DOHH2 (cell line): ENCODE measurements at regions not wholly inside any gene's neighbourhood (a gene's known extent, or its start where the extent isn't known, plus 50 kb on each side); places are given as distances from the start of the nearest gene placed in this dataset.

Source experiments
- H3F3A ChIP-seq: fragments of 200-600 bp; sonication (generic), shearing (Covaris generic); 2 replicates; pipeline ENCODE4 v1.6.0; 2016; ENCODE audit warnings: antibody characterized with exemption, mild to moderate bottlenecking; ENCODE audit not compliant: control insufficient read depth, insufficient read depth
- H3K27ac ChIP-seq: fragments of 200-600 bp; sonication (generic); 2 replicates; pipeline ENCODE4 v1.5.1; 2014; ENCODE audit warnings: low read depth, mild to moderate bottlenecking, low read length, moderate library complexity
- H3K27me3 ChIP-seq: fragments of 200-600 bp; sonication (generic); 2 replicates; pipeline ENCODE4 v1.6.1; 2014; ENCODE audit warnings: mild to moderate bottlenecking, low read length, mixed read lengths; ENCODE audit not compliant: control insufficient read depth
- H3K36me3 ChIP-seq: fragments of 200-600 bp; sonication (generic); 2 replicates; pipeline ENCODE4 v1.6.1; 2014; ENCODE audit warnings: mild to moderate bottlenecking, low read length, moderate library complexity, mixed read lengths; ENCODE audit not compliant: control insufficient read depth
- H3K4me1 ChIP-seq: fragments of 200-600 bp; sonication (generic); 2 replicates; pipeline ENCODE4 v1.6.1; 2014; ENCODE audit warnings: mild to moderate bottlenecking, low read length, mixed read lengths; ENCODE audit not compliant: control insufficient read depth
- H3K4me2 ChIP-seq: fragments of 200-600 bp; sonication (generic); 2 replicates; pipeline ENCODE4 v1.6.0; 2014; ENCODE audit warnings: mild to moderate bottlenecking, low read length, moderate library complexity
- H3K4me3 ChIP-seq: fragments of 200-600 bp; sonication (generic); 2 replicates; pipeline ENCODE4 v1.5.1; 2014; ENCODE audit warnings: mild to moderate bottlenecking, low read length, mixed read lengths
- H3K79me2 ChIP-seq: fragments of 200-600 bp; sonication (generic); 2 replicates; pipeline ENCODE4 v1.6.1; 2014; ENCODE audit warnings: mild to moderate bottlenecking, low read length, mixed read lengths; ENCODE audit not compliant: control insufficient read depth
- H3K9me2 ChIP-seq: fragments of 200-600 bp; sonication (generic); replicated peaks from 2 replicates; pipeline ENCODE4 v1.6.1; 2014; ENCODE audit warnings: mild to moderate bottlenecking, low read length, mixed read lengths; ENCODE audit not compliant: control insufficient read depth
- H3K9me3 ChIP-seq: fragments of 200-600 bp; sonication (generic); 2 replicates; pipeline ENCODE4 v1.6.1; 2014; ENCODE audit warnings: antibody characterized with exemption, low read length, mixed read lengths; ENCODE audit not compliant: control insufficient read depth, insufficient read depth
- H4K20me1 ChIP-seq: fragments of 200-600 bp; sonication (generic); 2 replicates; pipeline ENCODE4 v1.6.0; 2014; ENCODE audit warnings: low read depth, mild to moderate bottlenecking, antibody characterized with exemption, low read length, moderate library complexity; ENCODE audit not compliant: control insufficient read depth, insufficient read depth
- EZH2phosphoT487 ChIP-seq: fragments of 200-600 bp; sonication (generic); IDR thresholded peaks from 2 replicates; pipeline ENCODE4 v1.6.1; 2017; ENCODE audit warnings: borderline replicate concordance, mild to moderate bottlenecking, antibody characterized with exemption, low read length, moderate library complexity, mixed read lengths
- TF ChIP-seq, protein P1 (sequence below): fragments of 200-600 bp; sonication (generic); IDR thresholded peaks from one replicate; pipeline ENCODE4 v1.5.1; 2014; ENCODE audit warnings: antibody characterized with exemption, mild to moderate bottlenecking, low read depth, low read length; ENCODE audit not compliant: poor library complexity, severe bottlenecking

DNA sequence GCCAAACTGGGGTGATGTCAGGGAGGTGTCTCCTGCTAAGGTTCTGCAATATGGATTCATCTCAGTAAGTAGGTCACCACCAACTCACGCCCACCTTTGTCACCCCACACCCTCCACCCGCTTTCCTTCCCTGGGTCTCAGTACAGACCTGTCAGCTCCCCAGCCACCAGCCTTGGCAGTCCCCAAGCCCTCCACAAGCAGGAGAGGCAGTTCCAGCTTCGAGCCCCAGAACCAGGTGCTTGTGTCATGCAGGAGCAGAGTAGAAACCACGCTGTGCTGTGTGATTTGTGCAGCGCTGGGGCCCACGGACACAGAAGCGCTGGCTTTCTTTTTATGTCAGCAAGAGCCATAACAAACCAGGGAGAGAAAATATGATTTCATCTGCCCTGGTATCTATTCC is 89.0 kb upstream of the CDH4 start:
- Histone ChIP-seq H3K4me1 (no peaks in the 10 kb centered on the region), H3K27me3 (no peaks in the 10 kb centered on the region), H3F3A (no peaks in the 10 kb centered on the region), H3K9me3 (no peaks in the 10 kb centered on the region), H3K27ac (no peak overlapping the region), H3K79me2 (no peaks in the 10 kb centered on the region), H3K4me3 (no peak overlapping the region), H3K9me2 (no peaks in the 10 kb centered on the region), H3K4me2 (no peak overlapping the region), H4K20me1 (no peaks in the 10 kb centered on the region), H3K36me3 (no peaks in the 10 kb centered on the region)
- TF ChIP-seq, protein P1, sequence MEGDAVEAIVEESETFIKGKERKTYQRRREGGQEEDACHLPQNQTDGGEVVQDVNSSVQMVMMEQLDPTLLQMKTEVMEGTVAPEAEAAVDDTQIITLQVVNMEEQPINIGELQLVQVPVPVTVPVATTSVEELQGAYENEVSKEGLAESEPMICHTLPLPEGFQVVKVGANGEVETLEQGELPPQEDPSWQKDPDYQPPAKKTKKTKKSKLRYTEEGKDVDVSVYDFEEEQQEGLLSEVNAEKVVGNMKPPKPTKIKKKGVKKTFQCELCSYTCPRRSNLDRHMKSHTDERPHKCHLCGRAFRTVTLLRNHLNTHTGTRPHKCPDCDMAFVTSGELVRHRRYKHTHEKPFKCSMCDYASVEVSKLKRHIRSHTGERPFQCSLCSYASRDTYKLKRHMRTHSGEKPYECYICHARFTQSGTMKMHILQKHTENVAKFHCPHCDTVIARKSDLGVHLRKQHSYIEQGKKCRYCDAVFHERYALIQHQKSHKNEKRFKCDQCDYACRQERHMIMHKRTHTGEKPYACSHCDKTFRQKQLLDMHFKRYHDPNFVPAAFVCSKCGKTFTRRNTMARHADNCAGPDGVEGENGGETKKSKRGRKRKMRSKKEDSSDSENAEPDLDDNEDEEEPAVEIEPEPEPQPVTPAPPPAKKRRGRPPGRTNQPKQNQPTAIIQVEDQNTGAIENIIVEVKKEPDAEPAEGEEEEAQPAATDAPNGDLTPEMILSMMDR = no peak
- no peak for TF ChIP-seq EZH2phosphoT487

DNA sequence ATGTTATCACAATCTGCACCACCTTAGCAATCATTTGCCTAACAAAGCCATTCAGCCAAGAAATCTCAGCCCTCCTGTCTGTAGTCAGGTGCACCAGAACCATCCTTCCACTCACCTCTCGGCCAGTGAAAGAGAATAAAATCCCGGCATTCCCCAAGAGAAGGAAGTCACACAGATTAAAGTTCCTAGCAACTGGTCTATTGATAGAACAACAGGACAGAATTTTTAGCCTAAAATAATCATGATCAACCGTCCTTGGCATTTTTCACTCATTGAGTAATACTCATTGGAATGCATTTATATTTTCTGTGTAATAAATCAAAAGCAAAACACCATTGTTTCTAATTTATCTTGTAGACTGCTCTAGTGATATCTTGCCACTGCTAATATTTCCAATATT is 85.7 kb upstream of the CDH4 start:
- H4K20me1 ChIP-seq = no peaks in the 10 kb centered on the region
- no peak overlapping the region for H3K4me3 ChIP-seq
- no peaks in the 10 kb centered on the region for H3K27me3 ChIP-seq
- H3K79me2 ChIP-seq = no peaks in the 10 kb centered on the region
- no peak overlapping the region for H3K4me2 ChIP-seq
- no peak for TF ChIP-seq EZH2phosphoT487
- TF ChIP-seq, protein P1 = no peak
- H3K36me3 ChIP-seq = no peaks in the 10 kb centered on the region
- no peaks in the 10 kb centered on the region for H3K4me1 ChIP-seq
- no peaks in the 10 kb centered on the region for H3K9me3 ChIP-seq
- no peak overlapping the region for H3K27ac ChIP-seq
- H3K9me2 ChIP-seq = no peaks in the 10 kb centered on the region
- H3F3A ChIP-seq = no peaks in the 10 kb centered on the region

DNA sequence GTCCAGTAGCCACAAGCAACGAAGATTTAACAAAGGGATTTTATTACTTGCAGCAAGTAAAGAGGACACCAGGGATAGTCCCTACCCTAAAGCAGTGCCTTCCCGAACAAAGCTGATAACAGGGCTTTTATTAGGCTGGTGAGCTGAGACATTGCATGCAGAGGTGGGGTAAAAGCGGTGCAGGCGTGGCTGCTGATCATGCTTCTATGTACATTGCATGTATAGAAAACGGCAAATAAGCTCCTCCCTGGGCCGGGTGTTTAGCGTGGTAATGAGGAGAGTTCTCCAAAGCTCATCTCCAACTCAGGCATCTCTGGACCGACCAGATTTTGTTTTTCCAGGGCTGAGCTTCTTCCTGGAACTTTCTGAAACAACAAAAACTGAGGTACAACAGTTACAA is 83.5 kb upstream of the CDH4 start:
- TF ChIP-seq, protein P1 = no peak
- no peak for TF ChIP-seq EZH2phosphoT487

More for the DNA sequence above, 83.5 kb upstream of the CDH4 start:
- no peak overlapping the region for H3K4me2 ChIP-seq
- no peaks in the 10 kb centered on the region for H3F3A ChIP-seq
- no peaks in the 10 kb centered on the region; the same call in 1 of the 2 replicates for H3K9me3 ChIP-seq
- H3K4me1 ChIP-seq = no peaks in the 10 kb centered on the region
- H3K9me2 ChIP-seq = no peaks in the 10 kb centered on the region; the same call in 1 of the 2 replicates
- no peaks in the 10 kb centered on the region for H3K27me3 ChIP-seq
- no peaks in the 10 kb centered on the region for H4K20me1 ChIP-seq
- H3K27ac ChIP-seq = no peak overlapping the region
- no peaks in the 10 kb centered on the region for H3K79me2 ChIP-seq
- no peak overlapping the region for H3K4me3 ChIP-seq
- no peaks in the 10 kb centered on the region for H3K36me3 ChIP-seq
